Effector memory CD8-positive, alpha-beta T cell (primary cell): ENCODE measurements at regions not wholly inside any gene's neighbourhood (a gene's known extent, or its start where the extent isn't known, plus 50 kb on each side); places are given as distances from the start of the nearest gene placed in this dataset.
A peak's percentile ranks its signal among the peaks of the same experiment; 100 is the strongest.
"Not testable (repeated sequence)": the region's sequence is repeated elsewhere in the genome, so short reads cannot be mapped to it uniquely, and the experiment has no call there.

Experiments used
- ATAC-seq: fragments of 150-1000 bp; cut with Tn5 transposase; replicated peaks from 2 replicates; pipeline ENCODE4 v1.10.0; 2021; ENCODE audit warnings: mild to moderate bottlenecking, moderate library complexity
- DNase-seq, 3 experiments: peaks; one replicate each; pipeline ENCODE4 v3.0.0; 2021
- H3K27ac Mint-ChIP-seq, 2 donors: one replicate each; pipeline ENCODE4 v1.8.0; 2022; ENCODE audit warnings: mild to moderate bottlenecking in 2 of 2, mixed read lengths in 2 of 2, moderate library complexity in 2 of 2
- H3K27me3 Mint-ChIP-seq, 2 donors: one replicate each; pipeline ENCODE4 v1.8.0; 2022; ENCODE audit warnings: mixed read lengths in 2 of 2
- H3K36me3 Mint-ChIP-seq: one replicate; pipeline ENCODE4 v1.8.0; 2022; ENCODE audit warnings: mild to moderate bottlenecking, moderate library complexity, mixed read lengths; ENCODE audit not compliant: insufficient read depth
- H3K4me1 Mint-ChIP-seq, 2 donors: one replicate each; pipeline ENCODE4 v1.8.0; 2022; ENCODE audit warnings: low read depth in 2 of 2, mixed read lengths in 2 of 2
- H3K4me3 Mint-ChIP-seq, 2 donors: one replicate each; pipeline ENCODE4 v1.8.0; 2022; ENCODE audit warnings: mild to moderate bottlenecking in 2 of 2, mixed read lengths in 2 of 2, moderate library complexity in 2 of 2
- H3K9me3 Mint-ChIP-seq, 2 donors: one replicate each; pipeline ENCODE4 v1.8.0; 2022; ENCODE audit warnings: mixed read lengths in 2 of 2

DNA sequence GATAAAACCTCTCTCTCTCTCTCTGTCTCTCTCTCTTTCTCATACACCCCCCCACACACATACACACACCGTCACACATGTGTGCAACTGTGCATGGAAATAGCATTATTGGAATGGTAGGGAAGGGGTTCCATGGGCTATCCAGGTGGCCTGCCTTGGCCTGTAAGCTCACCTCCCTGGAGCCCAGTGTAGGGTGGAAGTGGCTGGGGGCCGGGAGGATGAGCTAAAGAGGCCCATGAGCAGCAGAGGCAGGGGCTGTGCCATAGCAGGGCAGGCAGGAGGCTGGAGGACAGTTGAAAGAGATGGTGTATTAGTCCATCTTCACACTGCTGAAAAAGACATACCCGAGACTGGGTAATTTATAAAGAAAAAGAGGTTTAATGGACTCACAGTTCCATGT lies 74.2 kb downstream of the CYTL1 start:
- DNase-seq (no peak), ATAC-seq (no peak)
- H3K4me1 Mint-ChIP-seq: peaks cover 10 to 20% of the 10 kb centered on the region in 2 donors
- peaks cover 7% of the 10 kb centered on the region for H3K36me3 Mint-ChIP-seq
- H3K27ac Mint-ChIP-seq: peak overlapping the region; percentile 82 to 98
- H3K4me3 Mint-ChIP-seq: no peak overlapping the region
- peaks cover 0 to 6% of the 10 kb centered on the region in 2 donors for H3K27me3 Mint-ChIP-seq
- H3K9me3 Mint-ChIP-seq: no peaks in the 10 kb centered on the region

DNA sequence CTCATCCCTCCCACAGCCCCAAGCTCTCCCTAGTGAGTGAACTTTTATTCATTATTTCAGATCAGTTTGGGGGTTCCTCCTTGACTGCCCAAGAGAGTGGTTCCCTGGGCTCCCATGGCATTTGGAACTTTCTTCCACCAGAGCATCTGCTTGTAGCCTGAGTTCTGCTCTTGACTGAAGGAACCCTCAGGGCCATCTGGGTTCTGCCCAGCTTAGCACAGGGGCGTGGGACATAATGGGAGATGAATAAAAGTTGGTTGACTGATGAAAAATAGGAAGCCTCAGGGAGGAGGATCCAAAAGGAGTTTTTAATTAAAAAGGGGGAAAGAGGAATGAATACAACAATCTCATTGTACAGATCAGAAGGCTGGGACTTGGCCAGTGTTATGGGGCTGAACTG lies 73.4 kb downstream of the CYTL1 start:
- peaks cover 10 to 20% of the 10 kb centered on the region in 2 donors for H3K4me1 Mint-ChIP-seq

DNA sequence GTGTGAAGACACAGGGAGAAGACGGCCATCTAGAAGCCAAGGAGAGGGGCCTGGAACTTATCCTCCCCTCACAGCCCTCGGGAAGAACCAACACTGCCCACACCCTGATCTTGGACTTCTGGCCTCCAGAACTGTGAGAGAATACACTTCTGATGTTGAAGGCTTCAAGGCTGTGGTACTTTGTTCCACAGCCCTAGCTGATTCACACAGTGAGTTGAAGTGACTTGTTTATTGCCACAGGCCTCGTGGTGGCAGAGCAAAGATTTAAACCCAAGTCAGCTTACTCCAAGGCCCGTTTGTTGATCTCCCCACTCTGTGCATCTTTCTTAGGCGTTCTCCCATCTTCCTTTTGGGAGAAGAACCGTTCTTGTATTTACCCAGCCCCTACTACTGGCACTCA lies 72.8 kb downstream of the CYTL1 start:
- DNase-seq (no peak), ATAC-seq (no peak)
- no peak overlapping the region for H3K4me3 Mint-ChIP-seq
- no peaks in the 10 kb centered on the region for H3K9me3 Mint-ChIP-seq
- peak overlapping the region in 1 of 2 donors; percentile 4 for H3K27ac Mint-ChIP-seq
- H3K27me3 Mint-ChIP-seq: peaks cover 0 to 6% of the 10 kb centered on the region in 2 donors
- H3K36me3 Mint-ChIP-seq: peaks cover 7% of the 10 kb centered on the region
- peaks cover 10 to 20% of the 10 kb centered on the region in 2 donors for H3K4me1 Mint-ChIP-seq

More for the DNA sequence above, 73.4 kb downstream of the CYTL1 start:
- no peak for ATAC-seq
- Mint-ChIP-seq H3K27ac (peak overlapping the region; percentile 4 to 82), H3K4me3 (no peak overlapping the region), H3K36me3 (peaks cover 7% of the 10 kb centered on the region), H3K9me3 (no peaks in the 10 kb centered on the region), H3K27me3 (peaks cover 0 to 6% of the 10 kb centered on the region in 2 donors)
- DNase-seq: no peak

DNA sequence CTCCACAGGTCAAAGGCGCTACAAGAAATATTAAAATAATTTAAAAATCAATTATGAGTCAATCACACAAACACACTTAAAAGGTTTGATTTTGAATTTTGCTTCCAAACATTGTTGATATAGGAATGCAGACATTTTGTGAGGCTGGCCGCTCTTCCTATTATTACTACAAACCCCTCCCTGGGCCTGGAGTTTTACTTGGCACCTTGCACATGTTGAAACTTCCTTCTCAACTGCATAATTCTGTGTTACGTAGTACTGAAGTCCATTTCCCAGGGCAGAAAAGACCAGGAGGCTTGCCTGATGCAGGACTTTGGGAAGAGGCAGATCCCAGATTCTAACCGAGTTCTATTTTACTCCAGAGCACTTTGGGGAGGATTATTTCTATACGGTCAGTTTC lies 71.5 kb downstream of the CYTL1 start:
- no peaks in the 10 kb centered on the region for H3K9me3 Mint-ChIP-seq
- ATAC-seq: no peak
- peaks cover 10 to 20% of the 10 kb centered on the region in 2 donors for H3K4me1 Mint-ChIP-seq
- no peak for DNase-seq
- H3K4me3 Mint-ChIP-seq: no peak overlapping the region
- no peak overlapping the region for H3K27ac Mint-ChIP-seq
- peaks cover 7% of the 10 kb centered on the region for H3K36me3 Mint-ChIP-seq
- peaks cover 0 to 6% of the 10 kb centered on the region in 2 donors for H3K27me3 Mint-ChIP-seq

DNA sequence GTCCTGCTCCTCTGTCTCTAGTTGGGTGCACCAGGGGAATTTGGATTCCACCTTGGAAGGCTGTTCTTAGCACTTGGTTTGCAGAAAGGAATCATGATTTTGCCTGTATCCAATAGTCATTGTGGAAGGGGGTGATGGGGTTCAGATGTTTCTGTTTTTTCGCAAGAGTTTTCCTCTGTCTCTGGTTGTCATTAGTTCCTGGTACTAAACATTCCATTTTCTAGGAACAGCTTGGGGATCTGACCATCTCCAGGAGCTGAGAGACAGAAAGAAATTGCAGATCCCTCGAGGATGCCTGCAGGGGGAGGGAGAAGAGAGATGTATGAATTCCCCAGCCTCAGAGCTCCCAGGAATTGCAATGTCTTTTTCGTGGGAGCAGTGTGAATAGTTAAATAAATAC lies 70.9 kb downstream of the CYTL1 start:
- Mint-ChIP-seq H3K36me3 (peaks cover 7% of the 10 kb centered on the region), H3K9me3 (no peaks in the 10 kb centered on the region), H3K27ac (no peak overlapping the region), H3K27me3 (peaks cover 0 to 6% of the 10 kb centered on the region in 2 donors), H3K4me3 (no peak overlapping the region), H3K4me1 (peaks cover 10 to 17% of the 10 kb centered on the region in 2 donors)
- no peak for ATAC-seq
- no peak for DNase-seq

DNA sequence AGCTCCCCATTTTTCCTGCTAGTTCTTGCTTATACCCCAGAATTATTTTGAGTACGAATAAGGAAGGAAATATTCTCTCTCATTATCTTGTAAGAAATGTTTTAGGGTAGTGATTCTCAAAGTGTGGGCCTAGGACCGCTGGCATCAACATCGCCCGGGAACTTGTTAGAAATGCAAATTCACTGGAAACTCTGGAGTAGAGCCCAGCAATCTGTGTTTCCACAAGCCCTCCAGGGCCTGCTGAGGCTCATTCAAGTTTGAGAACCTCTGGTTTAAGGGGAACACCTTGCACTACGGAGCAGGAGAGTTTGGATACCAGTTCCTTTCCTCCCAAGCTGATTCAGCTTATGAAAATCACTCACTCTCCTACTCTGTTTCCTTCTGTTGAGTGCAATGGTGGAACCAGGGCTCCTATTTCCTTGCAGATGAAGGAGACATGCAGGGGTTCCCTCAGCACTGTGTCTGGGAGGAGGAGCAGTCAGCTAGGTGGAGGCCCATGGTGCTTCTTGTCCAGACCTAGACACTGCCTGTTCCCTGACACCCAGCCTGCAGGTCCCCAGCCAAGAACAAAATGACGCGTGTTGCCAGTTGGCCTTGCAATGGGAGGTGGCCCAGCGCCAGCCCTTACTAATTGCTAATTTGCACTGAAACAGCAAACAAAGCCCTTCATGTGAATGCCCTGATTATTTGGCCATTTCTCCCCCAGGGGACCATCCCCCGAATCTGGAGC lies 68.5 kb downstream of the CYTL1 start:
- Mint-ChIP-seq H3K4me3 (no peak overlapping the region), H3K27me3 (peaks cover 0 to 6% of the 10 kb centered on the region in 2 donors), H3K4me1 (no peaks in the 10 kb centered on the region), H3K36me3 (no peaks in the 10 kb centered on the region), H3K27ac (no peak overlapping the region), H3K9me3 (no peaks in the 10 kb centered on the region)
- no peak for DNase-seq
- ATAC-seq: no peak

DNA sequence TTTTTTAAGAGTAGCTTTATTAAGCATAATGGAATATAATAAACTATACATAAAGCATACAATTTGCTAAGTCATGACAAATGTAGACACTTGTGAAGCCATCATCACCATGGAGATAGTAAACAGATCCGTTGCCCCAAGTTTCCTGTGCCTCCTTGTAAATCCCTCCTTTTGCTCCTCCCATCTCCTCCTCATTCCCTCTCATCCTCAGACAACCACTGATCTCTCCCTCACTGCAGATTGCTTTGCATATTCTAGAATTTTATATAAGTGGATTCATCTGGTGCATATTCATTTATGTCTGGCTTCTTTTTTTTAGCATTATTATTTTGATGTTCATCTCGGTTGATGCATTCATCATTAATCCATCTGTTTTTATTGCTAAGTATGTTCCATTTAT lies 67.0 kb downstream of the CYTL1 start:
- H3K27ac Mint-ChIP-seq: no peak overlapping the region
- H3K36me3 Mint-ChIP-seq: no peaks in the 10 kb centered on the region
- DNase-seq (no peak), ATAC-seq (no peak)
- no peaks in the 10 kb centered on the region for H3K4me1 Mint-ChIP-seq
- no peak overlapping the region for H3K4me3 Mint-ChIP-seq
- peaks cover 0 to 6% of the 10 kb centered on the region in 2 donors for H3K27me3 Mint-ChIP-seq
- no peaks in the 10 kb centered on the region for H3K9me3 Mint-ChIP-seq

DNA sequence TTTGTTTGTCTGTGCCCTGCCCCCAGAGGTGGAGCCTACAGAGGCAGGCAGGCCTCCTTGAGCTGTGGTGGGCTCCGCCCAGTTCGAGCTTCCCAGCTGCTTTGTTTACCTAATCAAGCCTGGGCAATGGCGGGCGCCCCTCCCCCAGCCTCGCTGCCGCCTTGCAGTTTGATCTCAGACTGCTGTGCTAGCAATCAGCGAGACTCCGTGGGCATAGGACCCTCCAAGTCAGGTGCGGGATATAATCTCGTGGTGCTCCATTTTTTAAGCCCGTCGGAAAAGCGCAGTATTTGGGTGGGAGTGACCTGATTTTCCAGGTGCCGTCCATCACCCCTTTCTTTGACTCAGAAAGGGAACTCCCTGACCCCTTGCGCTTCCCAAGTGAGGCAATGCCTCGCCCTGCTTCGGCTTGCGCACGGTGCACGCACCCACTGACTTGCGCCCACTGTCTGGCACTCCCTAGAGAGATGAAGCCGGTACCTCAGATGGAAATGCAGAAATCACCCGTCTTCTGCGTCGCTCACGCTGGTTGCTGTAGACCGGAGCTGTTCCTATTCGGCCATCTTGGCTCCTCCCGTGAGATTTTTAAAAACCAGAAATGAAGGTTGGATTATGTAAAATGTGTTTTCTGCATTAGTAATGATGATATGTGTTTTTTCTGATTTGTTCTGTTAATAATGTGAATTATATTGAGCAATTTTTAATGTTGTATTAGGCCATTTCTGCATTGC lies 59.7 kb downstream of the CYTL1 start:
- not testable (repeated sequence) for ATAC-seq, H3K36me3 Mint-ChIP-seq, DNase-seq, H3K27ac Mint-ChIP-seq, H3K4me1 Mint-ChIP-seq, H3K4me3 Mint-ChIP-seq, H3K27me3 Mint-ChIP-seq
- H3K9me3 Mint-ChIP-seq: peaks cover 10 to 22% of the 10 kb centered on the region in 2 donors

DNA sequence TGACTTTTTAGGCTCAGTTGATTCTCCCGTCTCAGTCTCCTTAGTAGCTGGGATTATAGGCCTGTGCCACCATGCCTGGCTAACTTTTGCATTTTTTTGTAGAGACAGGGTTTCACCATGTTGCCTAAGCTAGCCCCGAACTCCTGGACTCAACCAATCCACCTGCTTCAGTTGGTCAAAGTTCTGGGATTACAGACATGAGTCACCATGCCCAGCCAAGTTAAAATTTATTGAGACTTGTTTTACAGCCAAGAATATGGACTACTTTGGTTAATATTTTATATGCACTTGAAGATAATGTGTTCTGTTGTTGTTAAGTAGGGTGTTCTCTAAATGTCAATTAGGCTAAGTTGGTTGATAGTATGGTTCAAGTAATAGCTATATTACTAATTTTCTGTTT lies 58.7 kb downstream of the CYTL1 start:
- Mint-ChIP-seq H3K36me3 (no peaks in the 10 kb centered on the region), H3K9me3 (peaks cover 12 to 25% of the 10 kb centered on the region in 2 donors), H3K4me1 (no peaks in the 10 kb centered on the region), H3K4me3 (no peak overlapping the region), H3K27ac (no peak overlapping the region), H3K27me3 (peaks cover 0 to 7% of the 10 kb centered on the region in 2 donors)
- DNase-seq (no peak), ATAC-seq (no peak)

DNA sequence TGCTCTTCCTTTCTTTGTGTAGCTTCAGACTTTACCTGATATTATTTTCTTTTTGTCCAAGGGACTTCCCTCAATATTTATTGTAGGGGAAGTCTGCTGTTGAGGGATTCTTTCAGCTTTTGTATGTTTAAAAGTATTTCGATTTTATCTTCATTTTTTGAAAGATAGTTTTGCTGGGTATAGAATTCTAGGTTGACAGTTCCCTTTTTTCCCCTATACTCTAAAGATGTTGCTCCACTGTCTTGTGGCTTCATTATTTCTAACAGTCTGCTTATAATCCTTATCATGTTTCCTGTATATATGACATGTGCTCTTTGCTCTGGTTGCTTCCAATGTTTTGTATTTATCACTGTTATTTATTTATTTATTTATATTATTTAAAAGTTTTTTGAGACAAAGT lies 57.3 kb downstream of the CYTL1 start:
- H3K27ac Mint-ChIP-seq: no peak overlapping the region
- no peaks in the 10 kb centered on the region for H3K36me3 Mint-ChIP-seq
- peaks cover 0 to 7% of the 10 kb centered on the region in 2 donors for H3K27me3 Mint-ChIP-seq
- no peak for ATAC-seq
- H3K9me3 Mint-ChIP-seq: peaks cover 12 to 25% of the 10 kb centered on the region in 2 donors
- no peaks in the 10 kb centered on the region for H3K4me1 Mint-ChIP-seq
- no peak overlapping the region for H3K4me3 Mint-ChIP-seq
- no peak for DNase-seq

DNA sequence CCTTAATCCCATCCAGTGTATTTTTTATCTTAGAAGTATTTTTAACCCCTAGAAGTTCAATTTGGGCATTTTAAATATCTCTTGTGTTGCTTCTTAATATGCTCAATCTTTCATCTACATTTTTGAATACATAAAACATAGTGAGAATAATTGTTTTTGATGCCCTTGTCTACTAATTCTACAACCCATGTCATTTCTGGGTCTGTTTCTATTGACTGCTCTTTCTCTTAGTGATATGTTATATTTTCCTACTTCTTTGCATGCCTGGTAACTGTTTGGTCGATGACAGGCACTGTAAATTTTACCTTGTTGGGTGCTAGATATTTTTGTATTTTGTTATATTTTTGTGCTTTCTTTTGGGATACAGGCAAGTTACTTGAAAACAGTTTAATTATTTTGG lies 56.3 kb downstream of the CYTL1 start:
- H3K4me3 Mint-ChIP-seq: no peak overlapping the region
- ATAC-seq: no peak
- H3K27me3 Mint-ChIP-seq: peaks cover 4 to 11% of the 10 kb centered on the region in 2 donors
- DNase-seq: no peak
- no peak overlapping the region for H3K27ac Mint-ChIP-seq
- peaks cover 12 to 25% of the 10 kb centered on the region in 2 donors for H3K9me3 Mint-ChIP-seq
- H3K36me3 Mint-ChIP-seq: no peaks in the 10 kb centered on the region
- H3K4me1 Mint-ChIP-seq: no peaks in the 10 kb centered on the region
